Endothelial cell of umbilical vein (primary cell): ENCODE measurements at regions not wholly inside any gene's neighbourhood (a gene's known extent, or its start where the extent isn't known, plus 50 kb on each side); places are given as distances from the start of the nearest gene placed in this dataset.

ENCODE experiments used
- CTCF ChIP-seq, 2 donors: IDR thresholded peaks; 1 replicate in 1 of 2; 2 replicates in 1 of 2; pipeline ENCODE4 v1.5.1; 2011; ENCODE audit warnings: low read length in 2 of 2, mild to moderate bottlenecking in 2 of 2, moderate library complexity in 2 of 2, control low read depth in 1 of 2, inconsistent platforms in 1 of 2, low read depth in 1 of 2; ENCODE audit not compliant: insufficient read depth in 1 of 2; ENCODE audit errors: extremely low read depth in 1 of 2
- EZH2 ChIP-seq: IDR thresholded peaks from 2 replicates; pipeline ENCODE4 v1.6.1; 2012; ENCODE audit warnings: borderline replicate concordance, low read depth, mild to moderate bottlenecking, moderate library complexity, low read length, inconsistent platforms; ENCODE audit not compliant: severe bottlenecking
- FOS ChIP-seq: IDR thresholded peaks from 2 replicates; pipeline ENCODE4 v1.6.1; 2011; ENCODE audit warnings: mild to moderate bottlenecking, low read length, moderate library complexity, borderline replicate concordance; ENCODE audit not compliant: insufficient read depth
- JUN ChIP-seq: IDR thresholded peaks from 2 replicates; pipeline ENCODE4 v1.6.1; 2011; ENCODE audit warnings: borderline replicate concordance, low read depth; ENCODE audit not compliant: insufficient read length, insufficient read depth
- MYC ChIP-seq: IDR thresholded peaks from one replicate; pipeline ENCODE4 v1.6.1; 2011; ENCODE audit warnings: mild to moderate bottlenecking, low read depth, low read length
- POLR2A ChIP-seq: IDR thresholded peaks from 2 replicates; pipeline ENCODE4 v1.6.1; 2012; ENCODE audit warnings: low read depth, mild to moderate bottlenecking, control low read depth, low read length
- POLR2AphosphoS5 ChIP-seq: IDR thresholded peaks from 2 replicates; pipeline ENCODE4 v1.6.1; 2012; ENCODE audit warnings: low read depth, mild to moderate bottlenecking, control low read depth, low read length, moderate library complexity; ENCODE audit not compliant: insufficient read depth

- no peak for TF ChIP-seq POLR2A
- TF ChIP-seq POLR2AphosphoS5 = no peak
- TF ChIP-seq CTCF (IDR thresholded peaks at IDR 0.05; ENCODE audit: extremely low read depth in 1 of 2, insufficient read depth in 1 of 2, low read depth in 1 of 2, low read length in 2 of 2) = no peak
- no peak for TF ChIP-seq EZH2
- TF ChIP-seq JUN = no peak
- no peak for TF ChIP-seq FOS
- no peak for TF ChIP-seq MYC
These were observed 351.2 kb downstream of the HHIPL2 start for GRCh38 chr1:222196736-222197135.
